Midbrain (tissue), 1 donor: ENCODE measurements at regions not wholly inside any gene's neighbourhood (a gene's known extent, or its start where the extent isn't known, plus 50 kb on each side); places are given as distances from the start of the nearest gene placed in this dataset.
"Not testable (repeated sequence)": the region's sequence is repeated elsewhere in the genome, so short reads cannot be mapped to it uniquely, and the experiment has no call there.

Source experiments
- DNase-seq: peaks from one replicate; lab custom pipeline; 2025; lab: John Stamatoyannopoulos, UW

DNA sequence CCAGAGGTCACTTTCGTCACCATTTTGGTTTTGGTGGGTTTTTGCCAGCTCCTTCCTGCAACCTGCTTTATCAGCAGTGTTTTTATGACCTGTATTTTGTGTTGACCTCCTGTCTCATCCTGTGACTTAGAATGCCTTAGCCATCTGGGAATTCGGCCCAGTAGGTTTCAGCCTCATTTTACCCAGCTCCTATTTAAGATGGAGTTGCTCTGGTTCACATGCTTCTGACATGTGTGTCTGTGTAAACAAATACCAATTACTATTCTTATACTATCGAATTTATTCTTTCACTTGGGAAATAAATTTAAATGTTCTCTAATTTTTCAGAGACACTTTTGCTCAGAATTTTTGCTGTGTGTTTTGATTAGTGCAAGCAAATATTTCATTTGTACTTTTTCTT, 1370.3 kb upstream of the MIR17HG start:
- no peak for DNase-seq

GRCh38 chr13:89980896-89981295, 1366.6 kb upstream of the MIR17HG start:
- DNase-seq, result no peak

GRCh38 chr13:89982407-89983095, 1364.9 kb upstream of the MIR17HG start:
- no peak for DNase-seq

- no peak for DNase-seq
Measured at GRCh38 chr13:89988206-89988605, 1359.3 kb upstream of the MIR17HG start.

- no peak for DNase-seq
Measured at GRCh38 chr13:90003566-90003965, 1343.9 kb upstream of the MIR17HG start.

GRCh38 chr13:90008707-90009149, 1338.8 kb upstream of the MIR17HG start:
- DNase-seq, result no peak

DNA sequence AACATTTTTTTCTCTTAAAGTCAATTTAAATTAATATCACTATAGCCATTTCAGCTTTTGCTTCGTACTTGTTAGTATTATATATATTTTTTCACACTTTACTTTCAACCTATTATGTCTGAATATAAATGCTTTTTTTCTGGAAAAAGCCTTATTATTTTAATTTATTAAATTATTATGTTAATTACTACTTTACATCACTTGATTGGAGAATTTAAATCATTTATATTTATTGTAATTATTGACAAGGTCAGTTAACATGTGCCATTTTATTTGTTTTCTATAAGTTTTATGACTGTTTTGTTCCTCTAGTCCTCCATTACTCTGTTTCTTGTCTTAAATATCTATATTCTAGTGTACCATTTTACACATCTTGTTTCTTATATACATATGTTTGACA, 1333.4 kb upstream of the MIR17HG start:
- DNase-seq, result no peak

DNA sequence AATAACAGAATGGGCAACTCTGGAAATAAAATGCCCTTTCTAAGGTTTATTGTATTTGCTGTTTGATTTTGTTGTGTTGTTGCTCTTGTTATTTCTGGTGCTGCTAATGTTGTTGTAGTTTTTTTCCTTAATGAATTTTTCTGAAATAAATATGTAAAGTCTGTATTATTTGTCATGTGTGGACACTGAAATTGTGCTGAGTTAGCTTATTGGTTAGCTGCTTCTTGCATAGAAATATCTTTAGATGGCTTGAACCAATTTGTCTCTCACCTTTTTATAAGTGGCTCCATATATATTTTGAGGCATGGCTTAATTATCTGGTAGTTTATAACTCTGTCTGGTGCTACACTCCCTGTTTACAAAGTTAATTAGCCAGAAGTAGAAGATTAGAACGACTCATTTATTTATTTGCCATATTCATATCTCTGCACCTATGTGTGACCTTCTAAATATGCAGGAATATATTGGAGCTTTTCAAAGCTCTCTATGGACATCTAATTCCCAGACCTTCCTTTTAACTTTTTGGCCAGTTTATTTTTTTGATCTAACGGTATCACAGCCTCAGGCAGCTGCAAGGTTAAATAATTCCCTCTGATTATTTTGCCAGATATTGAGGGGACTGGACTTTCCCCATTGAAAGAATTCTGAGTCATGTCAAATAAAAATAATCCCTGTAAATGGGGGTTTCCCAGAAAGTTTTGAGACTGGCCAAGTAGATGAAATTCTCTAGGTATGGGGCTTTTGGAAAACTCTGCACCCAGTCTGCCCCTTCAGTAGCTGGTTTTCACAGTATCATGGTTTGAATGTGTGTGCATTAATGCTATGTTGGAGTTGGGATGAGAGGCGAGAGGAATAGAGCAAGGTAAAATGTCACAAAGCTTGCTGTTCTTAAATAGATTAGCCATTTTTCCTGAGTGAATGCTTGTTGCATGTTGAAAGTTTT, 1331.7 kb upstream of the MIR17HG start:
- no peak for DNase-seq

DNA sequence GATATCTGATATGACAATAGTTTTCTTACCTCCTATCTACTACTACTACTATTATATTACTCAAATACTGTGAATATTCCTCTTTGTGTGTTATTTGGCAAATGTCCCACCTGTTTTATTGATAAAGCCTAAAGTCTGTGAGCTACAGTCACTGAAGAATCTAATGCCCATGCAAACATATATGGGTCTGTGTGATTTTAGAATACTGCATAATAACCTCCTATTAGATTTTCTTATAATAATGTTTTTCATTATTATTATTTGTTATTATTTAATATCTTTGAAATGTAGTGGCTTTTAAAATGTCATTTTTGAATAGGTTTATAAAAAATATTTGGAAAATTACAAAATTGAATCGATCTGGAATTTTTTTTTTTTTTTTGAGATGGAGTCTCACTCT, 1330.8 kb upstream of the MIR17HG start:
- no peak for DNase-seq

DNA sequence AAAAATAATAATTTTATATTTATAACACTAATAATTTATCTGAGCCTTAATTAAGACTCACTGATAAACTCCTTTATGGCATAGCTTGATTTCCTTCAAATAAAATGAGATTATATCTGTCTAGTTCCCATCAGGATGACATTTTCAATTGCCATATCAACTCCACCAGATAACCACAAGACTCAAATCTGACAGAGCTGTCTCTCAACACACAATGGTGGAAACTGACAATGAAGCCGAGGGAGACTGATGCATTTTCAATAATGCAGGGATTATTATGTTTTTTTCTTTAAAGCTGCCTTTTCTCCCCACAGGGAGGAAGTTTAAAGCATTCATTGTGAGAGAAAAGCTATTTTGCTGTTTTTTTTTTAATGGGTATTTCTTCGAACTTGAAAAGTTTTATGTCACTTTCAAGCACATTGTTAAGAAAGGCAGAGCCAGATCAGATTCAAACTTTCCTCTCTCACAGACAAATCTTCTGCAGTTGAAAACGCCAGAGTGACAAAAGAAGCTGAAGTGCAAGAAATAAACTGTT, 1326.9 kb upstream of the MIR17HG start:
- DNase-seq, result no peak

DNA sequence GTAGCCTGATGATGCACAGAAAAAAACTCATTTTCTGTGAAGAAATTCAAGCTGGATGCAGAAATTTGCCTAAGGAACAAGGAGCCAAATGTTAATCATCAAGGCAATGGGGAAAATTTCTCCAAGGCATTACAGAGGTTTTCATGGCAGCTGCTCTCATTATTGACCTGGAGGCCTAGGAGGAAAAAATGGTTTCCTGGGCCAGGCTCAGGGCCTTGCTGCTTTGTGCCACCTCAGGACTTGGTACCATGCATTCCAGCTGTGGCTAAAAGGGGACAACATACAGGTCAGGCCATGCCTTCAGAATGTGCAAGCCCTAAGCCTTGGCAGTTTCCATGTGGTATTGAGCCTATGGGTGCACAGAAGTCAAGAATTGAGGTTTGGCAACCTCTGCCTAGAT, 1320.1 kb upstream of the MIR17HG start:
- no peak for DNase-seq

DNA sequence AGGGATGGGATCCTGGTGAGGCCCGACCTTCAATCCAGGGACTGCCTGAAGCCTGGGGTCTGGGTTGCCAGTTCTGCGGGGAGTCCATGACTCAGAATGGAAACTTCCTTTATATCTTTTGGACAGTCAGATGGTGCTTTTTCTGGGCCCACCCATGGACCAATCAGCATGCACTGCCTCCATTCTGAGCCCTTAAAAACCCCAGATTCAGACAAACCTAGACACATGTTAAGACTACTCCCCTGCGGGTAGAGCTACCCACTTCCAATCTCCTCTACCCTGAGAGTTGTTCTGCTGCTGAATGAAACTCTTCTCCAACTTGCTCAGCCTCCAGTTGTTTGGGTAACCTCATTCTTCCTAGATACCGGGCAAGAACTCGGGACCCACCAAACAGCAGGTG, 1315.2 kb upstream of the MIR17HG start:
- DNase-seq, result no peak

DNA sequence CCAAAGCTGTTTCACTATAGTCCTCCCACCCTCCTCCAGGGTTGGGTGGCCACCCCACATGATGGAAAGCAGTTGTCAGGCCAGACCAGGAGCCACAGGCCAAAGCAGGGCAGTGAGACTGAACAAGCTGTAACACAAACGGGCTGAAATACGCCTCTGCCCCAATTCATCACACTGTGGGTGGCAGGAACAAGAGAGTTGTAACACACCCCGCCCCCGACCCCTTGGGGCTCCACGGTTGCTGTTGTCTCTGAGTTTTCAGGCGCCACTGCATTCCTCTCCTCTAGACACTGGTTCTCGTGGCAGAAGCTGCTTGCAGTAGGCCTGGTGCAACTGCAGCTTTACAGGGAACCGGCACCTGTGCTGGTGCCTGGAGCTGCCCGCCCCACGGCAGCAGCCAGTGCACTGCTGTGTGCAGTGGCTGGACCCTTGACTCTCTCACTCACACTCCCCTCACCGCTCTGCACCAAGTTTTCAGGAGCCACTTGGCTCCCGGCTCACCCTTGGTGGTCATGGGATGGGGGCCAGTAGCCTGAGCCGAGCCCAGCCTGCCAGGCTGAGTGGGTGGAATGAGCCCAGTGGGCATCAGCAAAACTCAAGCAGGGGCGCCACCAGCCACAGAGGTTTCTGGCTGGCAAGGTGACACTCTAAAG, 1314.5 kb upstream of the MIR17HG start:
- DNase-seq, result no peak

DNA sequence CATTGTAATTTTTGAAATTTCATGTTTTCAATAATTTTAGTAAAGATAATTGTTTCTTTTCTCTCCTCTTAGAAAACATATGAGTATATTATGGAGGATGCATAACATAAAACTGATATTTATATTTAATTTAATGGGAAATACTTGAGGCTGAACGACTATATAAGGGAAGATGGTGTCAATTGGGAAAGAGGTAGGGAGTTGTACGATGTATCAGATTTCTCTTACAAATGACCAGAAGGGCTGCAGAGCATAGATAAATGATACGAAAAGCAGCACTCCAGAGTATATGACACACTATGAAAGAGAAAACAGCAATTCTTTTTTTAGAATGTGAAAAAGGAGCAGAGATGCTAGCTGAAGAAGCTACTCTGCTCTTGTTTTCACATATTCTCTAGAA, 1308.0 kb upstream of the MIR17HG start:
- DNase-seq, result no peak

DNA sequence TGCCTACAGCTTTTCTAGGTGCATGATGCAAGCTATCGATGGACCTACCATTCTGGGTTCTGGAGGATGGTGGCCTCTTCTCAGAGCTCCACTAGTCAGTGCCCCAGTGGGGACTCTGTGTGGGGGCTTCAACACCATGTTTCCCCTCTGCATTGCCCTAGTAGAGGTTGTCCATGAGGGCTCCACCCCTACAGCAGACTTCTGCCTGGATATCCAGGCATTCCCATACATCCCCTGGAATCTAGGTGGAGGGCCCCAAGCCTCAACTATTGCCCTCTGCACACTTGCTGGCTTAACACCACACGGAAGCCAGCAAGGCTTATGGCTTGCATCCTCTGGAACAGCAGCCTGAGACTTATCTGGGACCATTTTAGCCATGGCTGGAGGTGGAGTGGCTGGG, 1299.9 kb upstream of the MIR17HG start:
- DNase-seq, result no peak

DNA sequence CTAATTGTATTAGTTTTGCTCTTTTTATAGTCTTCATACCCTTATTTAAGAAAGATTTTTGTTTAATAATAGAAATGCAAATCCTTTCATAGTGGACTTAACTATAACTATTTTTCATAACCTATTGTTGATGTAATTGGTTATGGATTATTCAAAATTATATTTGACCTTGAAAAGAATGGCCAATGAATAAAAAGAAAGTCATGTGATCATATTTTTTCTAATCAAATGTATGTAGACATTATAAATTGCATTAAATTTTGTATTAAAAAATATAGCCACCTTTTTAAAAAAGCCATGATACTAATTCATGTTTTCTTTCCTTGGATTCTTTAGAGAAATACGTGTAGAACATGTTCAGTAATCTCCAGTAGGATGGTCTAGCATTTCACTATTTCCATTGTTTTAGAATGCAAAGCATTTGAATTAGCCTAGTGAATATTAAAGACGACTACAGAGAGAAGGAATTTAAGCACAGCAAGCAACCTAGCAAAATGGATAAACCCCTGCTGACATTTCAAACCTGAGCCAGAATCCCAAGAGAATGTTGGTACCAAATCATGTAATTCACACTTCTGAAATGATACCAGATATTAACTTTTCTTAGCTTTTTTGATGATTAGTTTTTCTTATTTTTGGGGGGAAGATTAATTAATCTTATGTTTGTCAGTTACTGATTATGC, 1297.4 kb upstream of the MIR17HG start:
- DNase-seq, result no peak

GRCh38 chr13:90055121-90055520, 1292.4 kb upstream of the MIR17HG start:
- DNase-seq, result no peak

DNA sequence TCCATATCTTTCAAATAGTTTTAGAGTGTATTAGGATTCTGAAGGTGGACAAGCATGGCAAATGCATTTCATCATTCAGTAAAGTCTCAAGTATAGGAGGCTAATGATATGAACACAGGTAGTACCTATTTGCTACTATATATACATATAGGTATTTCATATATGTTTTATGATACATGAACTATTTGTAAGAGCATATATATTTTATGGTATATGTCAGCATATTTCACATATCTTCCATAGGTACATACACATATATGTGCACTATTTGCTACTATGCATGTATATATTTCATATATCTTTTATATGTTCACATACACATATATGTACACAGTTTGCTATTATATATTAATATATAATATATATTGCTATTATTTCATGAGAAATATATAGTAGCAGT, 1291.7 kb upstream of the MIR17HG start:
- no peak for DNase-seq

- DNase-seq, result not testable (repeated sequence)
Measured at GRCh38 chr13:90064226-90064625, 1283.3 kb upstream of the MIR17HG start.

- DNase-seq, result no peak
Measured at GRCh38 chr13:90068658-90069057, 1278.8 kb upstream of the MIR17HG start.

DNA sequence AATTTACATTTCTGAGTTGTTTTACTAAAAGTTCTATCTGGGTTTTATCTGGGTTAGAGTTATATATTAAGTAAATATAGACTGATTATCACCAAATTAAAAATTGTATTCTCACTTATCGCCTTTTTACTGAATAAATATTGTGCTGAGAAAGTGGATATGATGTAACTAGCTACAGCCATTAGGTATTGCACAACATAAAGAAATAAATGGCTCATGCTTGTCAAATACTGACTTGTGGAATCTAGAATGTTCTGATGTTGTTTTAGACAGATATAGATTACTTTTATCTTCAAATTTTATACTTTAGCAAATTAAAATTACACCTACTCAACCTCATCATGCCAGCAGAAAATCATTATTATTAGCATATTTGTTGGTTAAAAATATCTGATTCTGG, 1277.1 kb upstream of the MIR17HG start:
- no peak for DNase-seq
